ENCODE measurements at regions not wholly inside any gene's neighbourhood (a gene's known extent, or its start where the extent isn't known, plus 50 kb on each side); places are given as distances from the start of the nearest gene placed in this dataset.
"Not testable (repeated sequence)": the region's sequence is repeated elsewhere in the genome, so short reads cannot be mapped to it uniquely, and the experiment has no call there.

- DNase-seq (ENCODE audit: low spot score) = not testable (repeated sequence)
Observed at GRCh38 chr21:9788281-9788680, 733.1 kb upstream of the TPTE start.

GRCh38 chr21:9790354-9790753, 731.0 kb upstream of the TPTE start:
- DNase-seq (ENCODE audit: low spot score) = not testable (repeated sequence)

GRCh38 chr21:9791453-9791852, 729.9 kb upstream of the TPTE start:
- not testable (repeated sequence) for DNase-seq (ENCODE audit: low spot score)

GRCh38 chr21:9795291-9795690, 726.1 kb upstream of the TPTE start:
- DNase-seq (ENCODE audit: low spot score) = not testable (repeated sequence)

DNA sequence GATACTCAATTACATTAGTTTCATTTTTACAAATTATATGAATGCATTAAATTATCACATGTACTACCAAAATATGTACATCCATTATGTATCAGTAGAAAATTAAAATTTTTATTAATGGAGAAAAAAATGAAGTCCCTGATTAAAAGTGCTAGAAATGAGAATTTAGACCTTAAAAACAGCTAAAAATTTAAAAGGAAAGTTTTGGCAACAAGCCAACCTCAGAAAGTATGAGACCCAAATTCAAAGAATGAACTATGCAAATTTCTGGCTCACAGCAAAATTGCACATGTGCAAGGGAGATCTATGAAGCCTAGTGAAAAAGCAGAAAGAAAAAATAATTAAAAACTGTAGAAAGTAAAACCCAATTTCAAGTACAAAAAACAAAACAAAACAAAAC, 725.1 kb upstream of the TPTE start:
- not testable (repeated sequence) for DNase-seq (ENCODE audit: low spot score)

DNA sequence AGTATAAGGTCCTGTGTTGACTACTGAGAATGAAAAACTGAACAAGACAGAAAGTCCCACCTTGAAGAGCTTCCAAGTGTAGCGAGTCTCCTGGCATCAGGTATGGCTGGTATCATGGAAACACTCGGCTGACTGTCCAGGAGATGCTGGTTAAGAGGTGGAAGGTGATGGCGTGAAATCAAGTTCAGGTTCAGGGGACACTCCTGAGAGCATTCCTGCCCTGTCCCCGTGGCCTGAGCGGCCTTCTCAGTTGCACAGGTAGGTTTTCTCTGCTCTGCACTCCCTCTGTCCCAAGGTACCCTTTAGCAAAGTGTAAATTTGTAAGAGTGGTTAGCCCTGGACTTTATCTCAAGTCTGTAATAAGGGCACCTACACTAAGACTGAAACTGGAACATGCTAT, 713.7 kb upstream of the TPTE start:
- not testable (repeated sequence) for DNase-seq (ENCODE audit: low spot score)

DNA sequence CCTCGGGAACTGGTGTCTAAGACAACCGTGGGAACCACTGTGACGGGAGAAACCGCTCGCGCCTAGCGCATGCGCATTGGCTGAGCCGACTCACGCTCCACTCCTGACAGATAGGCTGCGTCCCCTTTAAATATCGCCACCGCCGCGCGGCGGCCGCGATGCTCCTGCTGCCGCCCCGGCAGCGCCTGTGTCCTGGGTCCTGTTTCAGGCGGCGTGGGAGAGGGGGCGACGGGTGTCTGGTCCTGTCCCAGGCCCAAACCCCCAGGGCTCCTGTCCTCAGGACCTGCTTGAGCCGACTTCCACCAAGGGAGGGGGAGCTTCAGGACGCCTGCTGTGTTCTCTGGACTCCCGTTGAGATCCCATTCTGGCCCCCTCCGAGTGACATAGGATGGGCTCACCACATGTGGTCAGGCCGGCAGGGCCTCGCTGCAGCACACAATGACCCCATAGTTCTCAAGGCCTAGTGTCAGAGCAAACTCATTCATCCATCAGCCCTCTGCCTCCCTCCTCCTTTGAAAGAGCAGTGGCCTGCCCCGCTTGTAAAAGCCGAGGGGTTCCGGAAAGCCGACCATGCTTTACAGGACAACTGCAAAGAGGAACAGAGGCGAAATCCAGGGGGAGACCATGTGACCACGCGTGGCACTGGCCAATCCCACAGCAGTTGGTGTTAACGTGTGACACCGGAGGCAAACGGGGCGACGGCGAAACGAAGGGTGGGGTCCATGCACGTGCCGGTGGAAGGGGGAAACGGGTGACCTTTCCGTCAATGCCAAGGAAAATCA, 710.0 kb upstream of the TPTE start:
- not testable (repeated sequence) for DNase-seq (ENCODE audit: low spot score)

- not testable (repeated sequence) for DNase-seq (ENCODE audit: low spot score)
Observed at GRCh38 chr21:9812507-9812906, 708.9 kb upstream of the TPTE start.

GRCh38 chr21:9813894-9814814, 707.2 kb upstream of the TPTE start:
- DNase-seq (ENCODE audit: low spot score) = not testable (repeated sequence)

DNA sequence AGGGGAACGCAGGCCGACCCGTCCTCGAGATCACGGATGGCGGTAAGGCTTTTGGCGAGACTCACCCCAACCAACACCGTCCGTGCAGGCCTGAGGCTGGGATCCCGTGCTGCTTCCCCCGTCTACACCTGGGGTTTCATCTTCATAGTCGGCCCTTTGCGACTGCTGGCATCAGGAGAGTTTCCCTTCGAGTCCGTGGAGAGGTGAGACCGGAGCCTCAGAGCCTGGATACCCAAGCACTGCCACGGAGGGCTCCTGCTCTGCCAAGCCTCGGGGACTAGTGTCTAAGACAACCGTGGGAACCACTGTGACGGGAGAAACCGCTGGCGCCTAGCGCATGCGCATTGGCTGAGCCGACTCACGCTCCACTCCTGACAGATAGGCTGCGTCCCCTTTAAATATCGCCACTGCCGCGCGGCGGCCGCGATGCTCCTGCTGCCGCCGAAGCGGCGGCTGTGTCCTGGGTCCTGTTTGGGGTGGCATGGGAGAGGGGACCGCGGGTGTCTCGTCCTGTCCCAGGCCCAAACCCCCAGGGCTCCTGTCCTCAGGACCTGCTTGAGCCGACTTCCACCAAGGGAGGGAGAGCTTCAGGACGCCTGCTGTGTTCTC, 706.1 kb upstream of the TPTE start:
- not testable (repeated sequence) for DNase-seq (ENCODE audit: low spot score)

DNA sequence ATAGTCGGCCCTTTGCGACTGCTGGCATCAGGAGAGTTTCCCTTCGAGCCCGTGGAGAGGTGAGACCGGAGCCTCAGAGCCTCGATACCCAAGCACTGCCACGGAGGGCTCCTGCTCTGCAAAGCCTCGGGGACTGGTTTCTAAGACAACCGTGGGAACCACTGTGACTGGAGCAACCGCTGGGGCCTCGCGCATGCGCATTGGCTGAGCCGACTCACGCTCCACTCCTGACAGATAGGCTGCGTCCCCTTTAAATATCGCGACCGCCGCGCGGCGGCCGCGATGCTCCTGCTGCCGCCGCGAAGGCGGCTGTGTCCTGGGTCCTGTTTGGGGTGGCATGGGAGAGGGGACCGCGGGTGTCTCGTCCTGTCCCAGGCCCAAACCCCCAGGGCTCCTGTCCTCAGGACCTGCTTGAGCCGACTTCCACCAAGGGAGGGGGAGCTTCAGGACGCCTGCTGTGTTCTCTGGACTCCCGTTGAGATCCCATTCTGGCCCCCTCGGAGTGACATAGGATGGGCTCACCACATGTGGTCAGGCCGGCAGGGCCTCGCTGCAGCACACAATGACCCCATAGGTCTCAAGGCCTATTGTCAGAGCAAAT, 704.5 kb upstream of the TPTE start:
- not testable (repeated sequence) for DNase-seq (ENCODE audit: low spot score)

GRCh38 chr21:9817841-9818441, 703.4 kb upstream of the TPTE start:
- DNase-seq (ENCODE audit: low spot score) = not testable (repeated sequence)

DNA sequence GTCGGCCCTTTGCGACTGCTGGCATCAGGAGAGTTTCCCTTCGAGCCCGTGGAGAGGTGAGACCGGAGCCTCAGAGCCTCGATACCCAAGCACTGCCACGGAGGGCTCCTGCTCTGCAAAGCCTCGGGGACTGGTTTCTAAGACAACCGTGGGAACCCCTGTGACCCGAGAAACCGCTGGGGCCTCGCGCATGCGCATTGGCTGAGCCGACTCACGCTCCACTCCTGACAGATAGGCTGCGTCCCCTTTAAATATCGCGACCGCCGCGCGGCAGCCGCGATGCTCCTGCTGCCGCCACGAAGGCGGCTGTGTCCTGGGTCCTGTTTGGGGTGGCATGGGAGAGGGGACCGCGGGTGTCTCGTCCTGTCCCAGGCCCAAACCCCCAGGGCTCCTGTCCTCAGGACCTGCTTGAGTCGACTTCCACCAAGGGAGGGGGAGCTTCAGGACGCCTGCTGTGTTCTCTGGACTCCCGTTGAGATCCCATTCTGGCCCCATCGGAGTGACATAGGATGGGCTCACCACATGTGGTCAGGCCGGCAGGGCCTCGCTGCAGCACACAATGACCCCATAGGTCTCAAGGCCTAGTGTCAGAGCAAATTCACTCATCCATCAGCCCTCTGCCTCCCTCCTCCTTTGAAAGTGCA, 701.7 kb upstream of the TPTE start:
- DNase-seq (ENCODE audit: low spot score) = not testable (repeated sequence)

- not testable (repeated sequence) for DNase-seq (ENCODE audit: low spot score)
Observed at GRCh38 chr21:9820579-9820978, 700.8 kb upstream of the TPTE start.

GRCh38 chr21:9821472-9821871, 699.9 kb upstream of the TPTE start:
- DNase-seq (ENCODE audit: low spot score) = not testable (repeated sequence)

- DNase-seq (ENCODE audit: low spot score) = not testable (repeated sequence)
Observed at GRCh38 chr21:9822093-9822820, 699.1 kb upstream of the TPTE start.

DNA sequence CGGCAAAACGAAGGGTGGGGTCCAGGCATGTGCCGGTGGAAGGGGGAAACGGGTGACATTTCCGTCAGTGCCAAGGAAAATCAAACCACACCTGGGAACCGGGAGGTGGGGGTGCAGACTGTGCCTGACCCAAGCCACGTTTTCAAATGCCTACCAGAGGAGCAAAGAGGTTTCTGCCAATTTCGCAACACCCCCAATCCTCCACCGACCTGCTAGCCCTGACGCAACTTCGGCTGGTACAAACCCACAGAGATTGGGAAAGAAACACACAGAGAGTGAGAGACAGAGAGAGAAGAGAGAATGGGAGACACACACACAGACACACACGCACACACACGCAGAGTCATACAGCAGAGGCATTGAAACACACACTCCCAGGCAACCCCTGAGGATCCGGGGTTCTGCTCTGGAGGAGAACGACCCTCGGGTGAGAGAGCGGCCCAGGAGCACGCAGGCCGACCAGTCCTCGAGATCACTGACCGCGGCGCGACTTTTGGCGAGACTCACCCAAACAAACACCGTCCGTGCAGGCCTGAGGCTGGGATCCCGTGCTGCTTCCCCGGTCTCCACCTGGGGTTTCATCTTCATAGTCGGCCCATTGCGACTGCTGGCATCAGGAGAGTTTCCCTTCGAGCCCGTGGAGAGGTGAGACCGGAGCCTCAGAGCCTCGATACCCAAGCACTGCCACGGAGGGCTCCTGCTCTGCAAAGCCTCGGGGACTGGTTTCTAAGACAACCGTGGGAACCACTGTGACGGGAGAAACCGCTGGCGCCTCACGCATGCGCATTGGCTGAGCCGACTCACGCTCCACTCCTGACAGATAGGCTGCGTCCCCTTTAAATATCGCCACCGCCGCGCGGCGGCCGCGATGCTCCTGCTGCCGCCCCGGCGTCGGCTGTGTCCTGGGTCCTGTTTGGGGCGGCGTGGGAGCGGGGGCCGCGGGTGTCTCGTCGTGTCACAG, 697.9 kb upstream of the TPTE start:
- peak; percentile 2 for DNase-seq (ENCODE audit: low spot score)

DNA sequence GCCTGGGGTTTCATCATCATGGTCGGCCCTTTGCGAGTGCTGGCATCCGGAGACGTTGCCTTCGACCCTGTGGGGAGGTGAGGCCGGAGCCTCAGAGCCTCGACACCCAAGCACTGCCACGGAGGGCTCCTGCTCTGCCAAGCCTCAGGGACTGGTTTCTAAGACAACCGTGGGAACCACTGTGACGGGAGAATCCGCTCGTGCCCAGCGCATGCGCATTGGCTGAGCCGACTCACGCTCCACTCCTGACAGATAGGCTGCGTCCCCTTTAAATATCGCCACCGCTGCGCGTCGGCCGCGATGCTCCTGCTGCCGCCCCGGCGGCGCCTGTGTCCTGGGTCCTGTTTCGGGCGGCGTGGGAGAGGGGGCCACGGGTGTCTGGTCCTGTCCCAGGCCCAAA, 690.6 kb upstream of the TPTE start:
- not testable (repeated sequence) for DNase-seq (ENCODE audit: low spot score)

- not testable (repeated sequence) for DNase-seq (ENCODE audit: low spot score)
Observed at GRCh38 chr21:9832751-9833150, 688.6 kb upstream of the TPTE start.
